Vagina (tissue), 2 donors: ENCODE measurements at regions not wholly inside any gene's neighbourhood (a gene's known extent, or its start where the extent isn't known, plus 50 kb on each side); places are given as distances from the start of the nearest gene placed in this dataset.

ENCODE experiments used
- DNase-seq, 2 donors: peaks; one replicate each; pipeline ENCODE4 v3.0.0-alpha.2; 2017; ENCODE audit errors: extremely low spot score in 2 of 2
- H3K27ac ChIP-seq: fragments of 200-600 bp; sonication (generic); one replicate; pipeline ENCODE4 v1.5.1; 2019
- H3K27me3 ChIP-seq: fragments of 200-600 bp; sonication (generic); one replicate; pipeline ENCODE4 v1.5.1; 2019
- H3K36me3 ChIP-seq, 2 donors: fragments of 200-600 bp; sonication (generic); one replicate each; pipeline ENCODE4 v1.5.1; 2017 to 2019
- H3K4me1 ChIP-seq: fragments of 200-600 bp; sonication (generic); one replicate; pipeline ENCODE4 v1.5.1; 2019
- H3K4me3 ChIP-seq, 2 donors: fragments of 200-600 bp; sonication (generic); 1 replicate in 1 of 2; 2 replicates in 1 of 2; pipeline ENCODE4 v1.5.1; 2016 to 2019
- H3K9me3 ChIP-seq: fragments of 200-600 bp; sonication (generic); one replicate; pipeline ENCODE4 v1.5.1; 2019
- CTCF ChIP-seq, 3 experiments: fragments of 450-650 bp in 2 of 3; fragments of 200-600 bp in 1 of 3; sonication (generic) in 1 of 3; IDR thresholded peaks; one replicate each; pipeline ENCODE4 v1.5.1; 2017 to 2019; ENCODE audit warnings: antibody characterized with exemption in 3 of 3, mild to moderate bottlenecking in 2 of 3, moderate library complexity in 2 of 3
- POLR2A ChIP-seq, 2 donors: fragments of 450-650 bp; IDR thresholded peaks; one replicate each; pipeline ENCODE4 v1.6.1; 2017; ENCODE audit warnings: antibody characterized with exemption in 2 of 2, mild to moderate bottlenecking in 2 of 2, moderate library complexity in 2 of 2
- POLR2AphosphoS5 ChIP-seq, 2 donors: sonication (generic); formaldehyde crosslinking; IDR thresholded peaks; one replicate each; pipeline ENCODE4 v1.9.0; 2017; ENCODE audit warnings: antibody characterized with exemption in 2 of 2, mild to moderate bottlenecking in 2 of 2, low read depth in 1 of 2; ENCODE audit not compliant: insufficient read depth in 1 of 2
- intact Hi-C: fragments of 100-400 bp; cut with DNase I; formaldehyde crosslinking; loops from one replicate; pipeline ENCODE4 v1.15.1; 2023

- intact Hi-C loops: no loop called here
- no peak overlapping the region for H3K4me3 ChIP-seq
- peaks cover 17% of the 10 kb centered on the region for H3K4me1 ChIP-seq
- DNase-seq: peak; percentile 84 to 85
- H3K27me3 ChIP-seq: no peaks in the 10 kb centered on the region
- TF ChIP-seq CTCF (IDR thresholded peaks at IDR 0.05) (no peak), POLR2A (IDR thresholded peaks at IDR 0.05) (no peak), POLR2AphosphoS5 (IDR thresholded peaks at IDR 0.05; ENCODE audit: insufficient read depth in 1 of 2, low read depth in 1 of 2) (no peak)
- no peaks in the 10 kb centered on the region for H3K9me3 ChIP-seq
- no peak overlapping the region for H3K27ac ChIP-seq
- no peaks in the 10 kb centered on the region for H3K36me3 ChIP-seq
Observed at GRCh38 chr2:8576525-8577167, 105.2 kb upstream of the ID2 start.

- no peak for TF ChIP-seq CTCF (IDR thresholded peaks at IDR 0.05)
- intact Hi-C loops: no loop called here
- Histone ChIP-seq H3K9me3 (no peaks in the 10 kb centered on the region), H3K4me1 (peaks cover 17% of the 10 kb centered on the region), H3K36me3 (no peaks in the 10 kb centered on the region), H3K4me3 (no peak overlapping the region), H3K27ac (no peak overlapping the region), H3K27me3 (no peaks in the 10 kb centered on the region)
- DNase-seq: no peak
Observed at GRCh38 chr2:8577573-8577972, 104.3 kb upstream of the ID2 start.

- Histone ChIP-seq H3K4me3 (no peak overlapping the region), H3K36me3 (no peaks in the 10 kb centered on the region), H3K9me3 (no peaks in the 10 kb centered on the region), H3K27me3 (no peaks in the 10 kb centered on the region), H3K4me1 (peaks cover 17% of the 10 kb centered on the region), H3K27ac (no peak overlapping the region)
- intact Hi-C loops: no loop called here
- DNase-seq: peak in 1 of 2 donors; percentile 79
- no peak for TF ChIP-seq CTCF (IDR thresholded peaks at IDR 0.05)
- no peak for TF ChIP-seq POLR2A (IDR thresholded peaks at IDR 0.05)
Observed at GRCh38 chr2:8578335-8579244, 103.3 kb upstream of the ID2 start.

GRCh38 chr2:8579485-8580085 is 102.3 kb upstream of the ID2 start:
- peaks cover 14% of the 10 kb centered on the region for H3K4me1 ChIP-seq
- H3K9me3 ChIP-seq: no peaks in the 10 kb centered on the region
- no peaks in the 10 kb centered on the region for H3K36me3 ChIP-seq
- H3K27me3 ChIP-seq: no peaks in the 10 kb centered on the region
- intact Hi-C loops: no loop called here
- DNase-seq: no peak
- no peak for TF ChIP-seq POLR2AphosphoS5 (IDR thresholded peaks at IDR 0.05; ENCODE audit: insufficient read depth in 1 of 2, low read depth in 1 of 2)
- TF ChIP-seq POLR2A (IDR thresholded peaks at IDR 0.05): no peak
- TF ChIP-seq CTCF (IDR thresholded peaks at IDR 0.05): no peak
- H3K27ac ChIP-seq: no peak overlapping the region
- H3K4me3 ChIP-seq: no peak overlapping the region
